ENCODE measurements at regions not wholly inside any gene's neighbourhood (a gene's known extent, or its start where the extent isn't known, plus 50 kb on each side); places are given as distances from the start of the nearest gene placed in this dataset.

GRCh38 chr16:55010492-55011160, 80.0 kb downstream of the IRX5 start:
- Histone ChIP-seq H3K79me2 (ENCODE audit: insufficient read depth, low read depth, low read length) (no peaks in the 10 kb centered on the region), H3K9me2 (ENCODE audit: insufficient read depth, low read length) (no peaks in the 10 kb centered on the region), H2AFZ (ENCODE audit: low read length) (no peak overlapping the region), H3K9me3 (ENCODE audit: low read length) (no peaks in the 10 kb centered on the region), H4K20me1 (ENCODE audit: insufficient read depth, low read length) (no peaks in the 10 kb centered on the region), H3K36me3 (ENCODE audit: insufficient read depth, low read length) (no peaks in the 10 kb centered on the region), H3K4me1 (ENCODE audit: insufficient read depth, low read length, poor library complexity, severe bottlenecking) (peaks cover 9% of the 10 kb centered on the region), H3K4me2 (ENCODE audit: low read length) (no peak overlapping the region), H3K4me3 (ENCODE audit: low read depth, low read length, poor library complexity, severe bottlenecking) (no peak overlapping the region), H3K27ac (ENCODE audit: low read depth, low read length, poor library complexity, severe bottlenecking) (no peak overlapping the region)
- no peak for TF ChIP-seq CTCF (conservative IDR thresholded peaks at IDR 0.05; ENCODE audit: low read length)
- no peak for TF ChIP-seq EZH2phosphoT487 (IDR thresholded peaks at IDR 0.05; ENCODE audit: borderline replicate concordance, low read depth, low read length)
- ChIA-PET CTCF (ENCODE audit: unreplicated experiment) (no interaction called here), POLR2A (no interaction called here)
- BruUV-seq (replicated peaks), result no TSS peak
- DNase-seq (ENCODE audit: low spot score), result no peak
- intact Hi-C loops (cut with micrococcal nuclease; ENCODE audit: unreplicated experiment), result no loop called here

GRCh38 chr16:55012362-55012761, 81.7 kb downstream of the IRX5 start:
- Histone ChIP-seq H3K4me2 (ENCODE audit: low read length) (no peak overlapping the region), H3K9me2 (ENCODE audit: insufficient read depth, low read length) (no peaks in the 10 kb centered on the region), H3K79me2 (ENCODE audit: insufficient read depth, low read depth, low read length) (no peaks in the 10 kb centered on the region), H3K9me3 (ENCODE audit: low read length) (no peaks in the 10 kb centered on the region), H3K4me3 (ENCODE audit: low read depth, low read length, poor library complexity, severe bottlenecking) (no peak overlapping the region), H4K20me1 (ENCODE audit: insufficient read depth, low read length) (no peaks in the 10 kb centered on the region), H3K27ac (ENCODE audit: low read depth, low read length, poor library complexity, severe bottlenecking) (no peak overlapping the region), H3K36me3 (ENCODE audit: insufficient read depth, low read length) (no peaks in the 10 kb centered on the region), H3K4me1 (ENCODE audit: insufficient read depth, low read length, poor library complexity, severe bottlenecking) (peaks cover 9% of the 10 kb centered on the region), H2AFZ (ENCODE audit: low read length) (no peak overlapping the region)
- POLR2A ChIA-PET, result interaction anchor here (1.1 kb wide), 1 partner anchor 36 kb away, joined by 3 read pairs; no protein-coding TSS in a partner anchor
- TF ChIP-seq CTCF (conservative IDR thresholded peaks at IDR 0.05; ENCODE audit: low read length) (no peak), EZH2phosphoT487 (IDR thresholded peaks at IDR 0.05; ENCODE audit: borderline replicate concordance, low read depth, low read length) (no peak)
- BruUV-seq (replicated peaks), result no TSS peak
- no peak for DNase-seq (ENCODE audit: low spot score)
- CTCF ChIA-PET (ENCODE audit: unreplicated experiment), result no interaction called here
- intact Hi-C loops (cut with micrococcal nuclease; ENCODE audit: unreplicated experiment), result no loop called here

- intact Hi-C loops (cut with micrococcal nuclease; ENCODE audit: unreplicated experiment), result no loop called here
- POLR2A ChIA-PET, result interaction anchor here (1.1 kb wide), 1 partner anchor 37 kb away, joined by 3 read pairs; no protein-coding TSS in a partner anchor
These were observed 82.1 kb downstream of the IRX5 start for GRCh38 chr16:55012793-55013192.

More at GRCh38 chr16:55012793-55013192, 82.1 kb downstream of the IRX5 start:
- Histone ChIP-seq H3K9me2 (ENCODE audit: insufficient read depth, low read length) (no peaks in the 10 kb centered on the region), H3K79me2 (ENCODE audit: insufficient read depth, low read depth, low read length) (no peaks in the 10 kb centered on the region), H3K9me3 (ENCODE audit: low read length) (no peaks in the 10 kb centered on the region), H3K4me2 (ENCODE audit: low read length) (no peak overlapping the region), H3K4me1 (ENCODE audit: insufficient read depth, low read length, poor library complexity, severe bottlenecking) (peaks cover 9% of the 10 kb centered on the region), H3K4me3 (ENCODE audit: low read depth, low read length, poor library complexity, severe bottlenecking) (no peak overlapping the region), H4K20me1 (ENCODE audit: insufficient read depth, low read length) (no peaks in the 10 kb centered on the region), H3K27ac (ENCODE audit: low read depth, low read length, poor library complexity, severe bottlenecking) (no peak overlapping the region), H3K36me3 (ENCODE audit: insufficient read depth, low read length) (no peaks in the 10 kb centered on the region), H2AFZ (ENCODE audit: low read length) (no peak overlapping the region)
- DNase-seq (ENCODE audit: low spot score), result no peak
- no TSS peak for BruUV-seq (replicated peaks)
- no peak for TF ChIP-seq EZH2phosphoT487 (IDR thresholded peaks at IDR 0.05; ENCODE audit: borderline replicate concordance, low read depth, low read length)
- no peak for TF ChIP-seq CTCF (conservative IDR thresholded peaks at IDR 0.05; ENCODE audit: low read length)
- CTCF ChIA-PET (ENCODE audit: unreplicated experiment), result no interaction called here
